PC-3 (cell line): ENCODE measurements at regions not wholly inside any gene's neighbourhood (a gene's known extent, or its start where the extent isn't known, plus 50 kb on each side); places are given as distances from the start of the nearest gene placed in this dataset.

Experiments used
- CTCF ChIP-seq: fragments of 300-600 bp; sonication (generic); conservative IDR thresholded peaks from 2 replicates; pipeline ENCODE4 v1.5.1; 2017; ENCODE audit warnings: antibody characterized with exemption, low read depth, mild to moderate bottlenecking, low read length
- EZH2 ChIP-seq: fragments of 300-600 bp; sonication (generic); IDR thresholded peaks from one replicate; pipeline ENCODE4 v1.6.1; 2017; ENCODE audit warnings: antibody characterized with exemption, mild to moderate bottlenecking, low read length; ENCODE audit not compliant: unreplicated experiment
- EZH2phosphoT487 ChIP-seq: fragments of 300-600 bp; sonication (generic); IDR thresholded peaks from 2 replicates; pipeline ENCODE4 v1.6.1; 2018; ENCODE audit warnings: mild to moderate bottlenecking, antibody characterized with exemption, low read length, borderline replicate concordance

- no peak for TF ChIP-seq CTCF
- no peak for TF ChIP-seq EZH2phosphoT487
- TF ChIP-seq EZH2: no peak
These were observed 729.1 kb downstream of the STPG2 start for GRCh38 chr4:97414161-97414560.
